HL-60 (cell line): ENCODE measurements at regions not wholly inside any gene's neighbourhood (a gene's known extent, or its start where the extent isn't known, plus 50 kb on each side); places are given as distances from the start of the nearest gene placed in this dataset.

ENCODE experiments used
- DNase-seq, 2 experiments: peaks; one replicate each; pipeline ENCODE4 v3.0.0-alpha.2; 2010 to 2020; ENCODE audit warnings: low read depth in 1 of 2, low spot score in 1 of 2
- H3K27ac ChIP-seq: fragments of 250-450 bp; sonication (Bioruptor Pico); replicated peaks from 2 replicates; pipeline ENCODE4 v1.5.1; 2020; ENCODE audit warnings: mild to moderate bottlenecking, moderate library complexity
- H3K27me3 ChIP-seq: fragments of 250-450 bp; sonication (Bioruptor Pico); 2 replicates; pipeline ENCODE4 v1.5.1; 2021; ENCODE audit warnings: mild to moderate bottlenecking, moderate library complexity; ENCODE audit not compliant: insufficient read depth, poor library complexity, severe bottlenecking
- H3K4me3 ChIP-seq: replicated peaks from 2 replicates; pipeline ENCODE4 v1.5.1; 2011; ENCODE audit warnings: mild to moderate bottlenecking, control low read depth, low read length; ENCODE audit not compliant: insufficient read depth
- CTCF ChIP-seq: IDR thresholded peaks from one replicate; pipeline ENCODE4 v1.5.1; 2011; ENCODE audit warnings: low read length, control low read depth, inconsistent platforms; ENCODE audit not compliant: insufficient read depth
- GABPA ChIP-seq: IDR thresholded peaks from 2 replicates; pipeline ENCODE4 v1.6.1; 2012; ENCODE audit warnings: low read depth
- POLR2AphosphoS5 ChIP-seq: IDR thresholded peaks from 2 replicates; pipeline ENCODE4 v1.6.1; 2012; ENCODE audit warnings: low read depth
- REST ChIP-seq: IDR thresholded peaks from 2 replicates; pipeline ENCODE4 v1.6.1; 2012; ENCODE audit warnings: low read depth; ENCODE audit not compliant: insufficient replicate concordance
- SPI1 ChIP-seq: IDR thresholded peaks from 2 replicates; pipeline ENCODE4 v1.6.1; 2012; ENCODE audit warnings: low read depth, mild to moderate bottlenecking, borderline replicate concordance

GRCh38 chr7:84492098-84493034 is 297.8 kb upstream of the SEMA3A start:
- DNase-seq: no peak
- Histone ChIP-seq H3K27ac (no peak overlapping the region), H3K27me3 (no peaks in the 10 kb centered on the region), H3K4me3 (no peak overlapping the region)
- TF ChIP-seq SPI1 (no peak), CTCF (no peak), GABPA (no peak), REST (no peak), POLR2AphosphoS5 (no peak)

GRCh38 chr7:84490661-84491060 is 296.1 kb upstream of the SEMA3A start:
- Histone ChIP-seq H3K27ac (no peak overlapping the region), H3K4me3 (no peak overlapping the region), H3K27me3 (no peaks in the 10 kb centered on the region)
- TF ChIP-seq GABPA (no peak), SPI1 (no peak), POLR2AphosphoS5 (no peak), CTCF (no peak), REST (no peak)
- no peak for DNase-seq

GRCh38 chr7:84484502-84485079 is 290.0 kb upstream of the SEMA3A start:
- Histone ChIP-seq H3K4me3 (no peak overlapping the region), H3K27me3 (no peaks in the 10 kb centered on the region), H3K27ac (no peak overlapping the region)
- DNase-seq: no peak
- TF ChIP-seq POLR2AphosphoS5 (no peak), GABPA (no peak), REST (no peak), SPI1 (no peak), CTCF (no peak)
